GM23338 (cell line): ENCODE measurements at regions not wholly inside any gene's neighbourhood (a gene's known extent, or its start where the extent isn't known, plus 50 kb on each side); places are given as distances from the start of the nearest gene placed in this dataset.

Source experiments
- ATAC-seq: fragments of 200-7000 bp; cut with Tn5 transposase; 3 replicates; pipeline ENCODE4 v1.9.1; 2020
- DNase-seq: peaks from one replicate; pipeline ENCODE4 v3.0.0-alpha.2; 2015; ENCODE audit warnings: low spot score
- H2AFZ ChIP-seq: fragments of 200-600 bp; sonication (generic); 2 replicates; pipeline ENCODE4 v1.8.0; 2016; ENCODE audit warnings: antibody characterized with exemption, mild to moderate bottlenecking, moderate library complexity
- H3F3A ChIP-seq: fragments of 200-600 bp; sonication (generic); replicated peaks from 2 replicates; pipeline ENCODE4 v1.8.0; 2017; ENCODE audit warnings: antibody characterized with exemption, mixed run types, low read depth
- H3K27ac ChIP-seq: fragments of 200-600 bp; sonication (generic); 2 replicates; pipeline ENCODE4 v1.6.1; 2016; ENCODE audit warnings: low read depth
- H3K27me3 ChIP-seq: fragments of 200-600 bp; sonication (generic); 2 replicates; pipeline ENCODE4 v1.8.0; 2016; ENCODE audit warnings: mild to moderate bottlenecking, mixed run types, moderate library complexity; ENCODE audit not compliant: insufficient read depth
- H3K36me3 ChIP-seq: fragments of 200-600 bp; sonication (generic); 2 replicates; pipeline ENCODE4 v1.8.0; 2016; ENCODE audit warnings: mild to moderate bottlenecking; ENCODE audit not compliant: insufficient read depth
- H3K4me1 ChIP-seq: fragments of 200-600 bp; sonication (generic); 2 replicates; pipeline ENCODE4 v1.8.0; 2016; ENCODE audit warnings: mild to moderate bottlenecking, moderate library complexity; ENCODE audit not compliant: insufficient read depth
- H3K4me2 ChIP-seq: fragments of 200-600 bp; sonication (generic); 2 replicates; pipeline ENCODE4 v1.7.1; 2017; ENCODE audit warnings: mixed run types
- H3K4me3 ChIP-seq: fragments of 200-600 bp; sonication (generic); 2 replicates; pipeline ENCODE4 v1.6.1; 2016; ENCODE audit warnings: mixed run types
- H3K79me2 ChIP-seq: fragments of 200-600 bp; sonication (generic); replicated peaks from 2 replicates; pipeline ENCODE4 v1.8.0; 2017; ENCODE audit warnings: mild to moderate bottlenecking; ENCODE audit not compliant: insufficient read depth
- H3K9me2 ChIP-seq: fragments of 200-600 bp; sonication (generic); 2 replicates; pipeline ENCODE4 v1.8.0; 2017; ENCODE audit not compliant: insufficient read depth
- H4K20me1 ChIP-seq: fragments of 200-600 bp; sonication (generic); replicated peaks from 2 replicates; pipeline ENCODE4 v1.8.0; 2017; ENCODE audit warnings: mild to moderate bottlenecking; ENCODE audit not compliant: insufficient read depth
- H3K27ac Mint-ChIP-seq: 2 replicates; pipeline ENCODE4 v1.8.0; 2020; ENCODE audit warnings: inconsistent platforms, mild to moderate bottlenecking, moderate library complexity, mixed read lengths
- H3K27me3 Mint-ChIP-seq: 3 replicates; pipeline ENCODE4 v1.8.0; 2022; ENCODE audit warnings: low read depth, mild to moderate bottlenecking, moderate library complexity, mixed read lengths, inconsistent platforms; ENCODE audit not compliant: insufficient read depth, poor library complexity
- H3K36me3 Mint-ChIP-seq: 3 replicates; pipeline ENCODE4 v1.8.0; 2021; ENCODE audit warnings: low read depth, mild to moderate bottlenecking, inconsistent platforms, moderate library complexity, mixed read lengths
- H3K4me1 Mint-ChIP-seq: 3 replicates; pipeline ENCODE4 v1.8.0; 2020; ENCODE audit warnings: mild to moderate bottlenecking, inconsistent platforms, mixed read lengths
- H3K4me3 Mint-ChIP-seq: 3 replicates; pipeline ENCODE4 v1.8.0; 2021; ENCODE audit warnings: moderate library complexity, mild to moderate bottlenecking, inconsistent platforms, mixed read lengths
- H3K9me3 Mint-ChIP-seq: 3 replicates; pipeline ENCODE4 v1.8.0; 2020; ENCODE audit warnings: moderate library complexity, mild to moderate bottlenecking, inconsistent platforms, mixed read lengths
- CREB1 ChIP-seq: fragments of 250-450 bp; sonication (Bioruptor Pico); IDR thresholded peaks from 2 replicates; pipeline ENCODE4 v1.5.0; 2020; ENCODE audit warnings: low read depth, mild to moderate bottlenecking, moderate library complexity
- ETS1 ChIP-seq: IDR thresholded peaks from 2 replicates; pipeline ENCODE4 v1.6.1; 2016; ENCODE audit warnings: antibody characterized with exemption
- EZH2 ChIP-seq: fragments of 200-600 bp; sonication (generic); IDR thresholded peaks from one replicate; pipeline ENCODE4 v1.8.0; 2017; ENCODE audit warnings: antibody characterized with exemption, mild to moderate bottlenecking, low read depth; ENCODE audit not compliant: unreplicated experiment
- EZH2phosphoT487 ChIP-seq: fragments of 200-600 bp; sonication (generic); IDR thresholded peaks from one replicate; pipeline ENCODE4 v1.8.1; 2018; ENCODE audit warnings: antibody characterized with exemption; ENCODE audit not compliant: unreplicated experiment
- JUNB ChIP-seq: IDR thresholded peaks from one replicate; pipeline ENCODE4 v1.6.1; 2016; ENCODE audit warnings: antibody characterized with exemption; ENCODE audit not compliant: unreplicated experiment
- NANOG ChIP-seq: IDR thresholded peaks from 2 replicates; pipeline ENCODE4 v1.6.1; 2016; ENCODE audit warnings: antibody characterized with exemption, borderline replicate concordance
- POLR2AphosphoS5 ChIP-seq: IDR thresholded peaks from 2 replicates; pipeline ENCODE4 v1.6.1; 2016; ENCODE audit warnings: antibody characterized with exemption, low read depth
- STAT1 ChIP-seq: IDR thresholded peaks from one replicate; pipeline ENCODE4 v1.6.1; 2016; ENCODE audit warnings: antibody characterized with exemption; ENCODE audit not compliant: unreplicated experiment
- ZNF114 ChIP-seq: fragments of 250-450 bp; sonication (Bioruptor Pico); IDR thresholded peaks from 2 replicates; pipeline ENCODE4 v1.5.0; 2020; ENCODE audit warnings: mild to moderate bottlenecking, moderate library complexity
- ZNF331 ChIP-seq: fragments of 250-450 bp; sonication (Bioruptor Pico); IDR thresholded peaks from 2 replicates; pipeline ENCODE4 v1.5.0; 2020; ENCODE audit warnings: low read depth, mild to moderate bottlenecking, moderate library complexity
- TF ChIP-seq, protein P1 (sequence below), 2 experiments: fragments of 200-600 bp in 1 of 2; sonication (generic) in 1 of 2; conservative IDR thresholded peaks; 2 replicates each; pipeline versions ENCODE4 v1.5.1 to v1.6.1; 2016 to 2017; ENCODE audit warnings: antibody characterized with exemption in 2 of 2, low read depth in 2 of 2, mild to moderate bottlenecking in 2 of 2, moderate library complexity in 1 of 2

DNA sequence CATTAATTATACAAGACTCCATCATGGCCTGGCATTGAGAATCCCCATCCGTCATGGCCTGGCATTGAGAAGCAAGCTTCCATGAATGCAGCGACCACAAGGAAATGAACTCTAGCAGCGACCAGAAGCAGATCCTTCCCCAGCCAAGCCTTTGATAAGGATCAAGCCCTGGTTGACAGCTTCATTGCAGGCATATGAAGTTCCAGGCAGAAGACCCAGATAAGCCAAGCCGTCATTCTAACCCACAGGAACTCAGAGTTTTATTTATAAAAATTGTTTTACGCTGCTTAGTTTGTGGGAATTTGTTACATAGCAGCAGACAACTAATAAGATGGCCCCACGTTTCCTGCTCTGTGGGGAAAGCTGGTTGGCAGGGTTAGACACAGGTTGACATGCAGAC lies 642.3 kb downstream of the GATA3 start:
- no peaks in the 10 kb centered on the region for H3K79me2 ChIP-seq
- no peak for DNase-seq
- H3K36me3 Mint-ChIP-seq, result no peaks in the 10 kb centered on the region
- no peaks in the 10 kb centered on the region for H3F3A ChIP-seq
- H3K27me3 ChIP-seq, result no peaks in the 10 kb centered on the region
- peaks cover 2% of the 10 kb centered on the region for H3K27me3 Mint-ChIP-seq
- H3K27ac ChIP-seq, result no peak overlapping the region
- no peak overlapping the region for H3K4me3 ChIP-seq
- TF ChIP-seq POLR2AphosphoS5 (no peak), ZNF114 (CRISPR knock-in tag) (no peak), ZNF331 (CRISPR knock-in tag) (no peak)
- TF ChIP-seq, protein P1, sequence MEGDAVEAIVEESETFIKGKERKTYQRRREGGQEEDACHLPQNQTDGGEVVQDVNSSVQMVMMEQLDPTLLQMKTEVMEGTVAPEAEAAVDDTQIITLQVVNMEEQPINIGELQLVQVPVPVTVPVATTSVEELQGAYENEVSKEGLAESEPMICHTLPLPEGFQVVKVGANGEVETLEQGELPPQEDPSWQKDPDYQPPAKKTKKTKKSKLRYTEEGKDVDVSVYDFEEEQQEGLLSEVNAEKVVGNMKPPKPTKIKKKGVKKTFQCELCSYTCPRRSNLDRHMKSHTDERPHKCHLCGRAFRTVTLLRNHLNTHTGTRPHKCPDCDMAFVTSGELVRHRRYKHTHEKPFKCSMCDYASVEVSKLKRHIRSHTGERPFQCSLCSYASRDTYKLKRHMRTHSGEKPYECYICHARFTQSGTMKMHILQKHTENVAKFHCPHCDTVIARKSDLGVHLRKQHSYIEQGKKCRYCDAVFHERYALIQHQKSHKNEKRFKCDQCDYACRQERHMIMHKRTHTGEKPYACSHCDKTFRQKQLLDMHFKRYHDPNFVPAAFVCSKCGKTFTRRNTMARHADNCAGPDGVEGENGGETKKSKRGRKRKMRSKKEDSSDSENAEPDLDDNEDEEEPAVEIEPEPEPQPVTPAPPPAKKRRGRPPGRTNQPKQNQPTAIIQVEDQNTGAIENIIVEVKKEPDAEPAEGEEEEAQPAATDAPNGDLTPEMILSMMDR (conservative IDR thresholded peaks at IDR 0.05; ENCODE audit: low read depth in 2 of 2), result no peak
- H2AFZ ChIP-seq, result no peak overlapping the region
- H3K9me2 ChIP-seq, result no peaks in the 10 kb centered on the region
- peaks cover 1% of the 10 kb centered on the region; the same call in 1 of the 2 replicates for H3K4me1 ChIP-seq
- H3K27ac Mint-ChIP-seq, result no peak overlapping the region
- no peaks in the 10 kb centered on the region for H3K36me3 ChIP-seq
- no peak for ATAC-seq
- no peaks in the 10 kb centered on the region for H3K9me3 Mint-ChIP-seq
- H3K4me3 Mint-ChIP-seq, result no peak overlapping the region
- H3K4me1 Mint-ChIP-seq, result peaks cover 3% of the 10 kb centered on the region; the same call in 2 of the 3 replicates
- H3K4me2 ChIP-seq, result no peak overlapping the region
- no peaks in the 10 kb centered on the region for H4K20me1 ChIP-seq

DNA sequence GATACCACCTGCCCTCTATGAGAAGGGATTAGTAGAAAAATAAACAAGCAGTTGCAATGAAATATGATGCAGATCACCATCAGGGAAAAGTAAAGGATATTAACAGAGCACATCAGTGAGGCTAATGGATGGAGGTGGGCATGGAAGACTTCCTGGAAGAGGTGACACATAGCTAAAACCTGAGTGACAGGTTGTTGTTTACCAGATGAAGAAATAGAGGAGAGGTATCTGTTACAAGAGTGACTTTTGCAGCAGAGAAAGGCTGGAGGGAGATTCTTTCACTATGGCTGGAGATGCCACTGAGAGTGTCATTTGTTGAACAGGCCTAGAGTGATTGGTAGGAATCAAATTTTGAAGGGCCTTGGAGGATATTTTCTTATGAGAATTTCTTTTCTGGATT lies 646.2 kb downstream of the GATA3 start:
- H3K27me3 ChIP-seq, result no peaks in the 10 kb centered on the region
- TF ChIP-seq ETS1 (no peak), POLR2AphosphoS5 (no peak), ZNF114 (CRISPR knock-in tag) (no peak), ZNF331 (CRISPR knock-in tag) (no peak), NANOG (no peak), CREB1 (CRISPR knock-in tag) (no peak), STAT1 (no peak), JUNB (no peak), EZH2phosphoT487 (no peak), EZH2 (no peak)
- TF ChIP-seq, protein P1 (conservative IDR thresholded peaks at IDR 0.05; ENCODE audit: low read depth in 2 of 2), result no peak

More for the DNA sequence above, 646.2 kb downstream of the GATA3 start:
- Histone ChIP-seq H3K9me2 (no peaks in the 10 kb centered on the region), H3K79me2 (no peaks in the 10 kb centered on the region), H4K20me1 (no peaks in the 10 kb centered on the region), H3K4me3 (no peak overlapping the region), H3K4me1 (peaks cover 12% of the 10 kb centered on the region), H3F3A (no peaks in the 10 kb centered on the region), H3K36me3 (no peaks in the 10 kb centered on the region), H3K4me2 (no peak overlapping the region), H2AFZ (no peak overlapping the region), H3K27ac (no peak overlapping the region)
- DNase-seq (no peak), ATAC-seq (no peak)
- Mint-ChIP-seq H3K4me1 (peaks cover 14% of the 10 kb centered on the region; the same call in 2 of the 3 replicates), H3K4me3 (no peak overlapping the region), H3K36me3 (no peaks in the 10 kb centered on the region), H3K27ac (no peak overlapping the region), H3K9me3 (no peaks in the 10 kb centered on the region), H3K27me3 (peaks cover 2% of the 10 kb centered on the region)
